Activated CD8-positive, alpha-beta T cell treated with anti-CD3 and anti-CD28 coated beads for 36 hours (primary cell): ENCODE measurements at regions not wholly inside any gene's neighbourhood (a gene's known extent, or its start where the extent isn't known, plus 50 kb on each side); places are given as distances from the start of the nearest gene placed in this dataset.

Experiments used
- ATAC-seq: fragments of 200-7000 bp; cut with Tn5 transposase; one replicate; pipeline ENCODE4 v1.10.0; 2021; ENCODE audit warnings: mild to moderate bottlenecking, moderate library complexity
- CTCF ChIA-PET: fragments of 350-600 bp; sonication (Branson Sonifier 250); formaldehyde crosslinking; loops from one replicate; lab custom pipeline; 2021; ENCODE audit warnings: antibody characterized with exemption; lab: Charles Lee
- POLR2A ChIA-PET: fragments of 350-600 bp; sonication (Branson Sonifier 250); formaldehyde crosslinking; loops from one replicate; lab custom pipeline; 2021; ENCODE audit warnings: antibody characterized with exemption; lab: Charles Lee
- DNase-seq: peaks from one replicate; pipeline ENCODE4 v3.0.0-alpha.2; 2020
- H3K27ac Mint-ChIP-seq: one replicate; pipeline ENCODE4 v1.8.0; 2021; ENCODE audit warnings: mild to moderate bottlenecking, mixed read lengths
- H3K27me3 Mint-ChIP-seq: one replicate; pipeline ENCODE4 v1.8.0; 2021; ENCODE audit warnings: mixed read lengths
- H3K36me3 Mint-ChIP-seq: one replicate; pipeline ENCODE4 v1.8.0; 2021; ENCODE audit warnings: low read depth, mixed read lengths
- H3K4me1 Mint-ChIP-seq: one replicate; pipeline ENCODE4 v1.8.0; 2021; ENCODE audit warnings: low read depth, mixed read lengths
- H3K4me3 Mint-ChIP-seq: one replicate; pipeline ENCODE4 v1.8.0; 2021; ENCODE audit warnings: mild to moderate bottlenecking, moderate library complexity, mixed read lengths
- H3K9me3 Mint-ChIP-seq: one replicate; pipeline ENCODE4 v1.8.0; 2021; ENCODE audit warnings: mixed read lengths
- intact Hi-C: fragments of 100-400 bp; cut with micrococcal nuclease; formaldehyde crosslinking; loops from one replicate; pipeline ENCODE4 v1.10.0; 2022
- TF ChIP-seq, protein P1 (sequence below): fragments of 200-600 bp; IDR thresholded peaks from one replicate; pipeline ENCODE4 v1.8.0; 2022; ENCODE audit warnings: antibody characterized with exemption, mild to moderate bottlenecking

DNA sequence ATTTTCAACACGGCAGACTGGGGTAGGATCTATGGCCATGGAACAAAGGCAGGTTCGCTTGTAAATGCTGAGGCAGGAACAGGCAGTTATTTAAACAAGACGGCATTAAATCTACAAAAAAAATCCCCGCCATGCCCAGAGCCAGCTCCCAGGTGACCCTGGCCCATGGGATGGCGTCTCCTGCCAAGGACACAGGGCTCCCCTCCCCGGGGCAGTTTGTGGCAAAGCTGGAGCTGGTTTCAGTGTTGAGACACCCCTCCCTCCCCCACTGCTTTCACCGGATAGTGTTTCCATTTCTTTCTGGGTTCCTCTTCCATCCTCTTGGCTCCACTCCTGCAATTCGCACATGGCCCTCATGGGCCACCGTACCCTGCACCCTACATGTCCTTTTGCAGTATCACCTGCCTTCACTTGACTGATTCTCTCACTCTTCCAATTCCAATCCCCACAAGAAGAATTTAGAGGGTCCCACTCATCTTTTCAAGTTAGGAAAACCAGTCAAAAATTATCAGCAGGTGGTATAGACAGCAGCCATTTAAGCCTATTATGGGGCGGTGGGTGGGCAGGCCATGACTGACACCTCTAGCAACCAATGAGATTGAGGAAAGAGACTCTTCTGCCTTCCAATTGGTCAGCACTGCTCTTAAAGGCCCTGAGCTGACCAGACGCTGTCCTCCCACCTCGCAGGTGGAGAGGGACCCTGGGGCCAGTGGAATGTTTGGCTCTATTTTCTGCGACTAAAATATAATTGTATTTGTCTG, 52.0 kb downstream of the OLIG1 start:
- intact Hi-C loops: loop anchor here (10.0 kb wide), 3 partner anchors 97 to 287 kb away; partner anchors contain the start of gene OLIG2
- no peak for ATAC-seq
- no peak for DNase-seq
- no peak overlapping the region for H3K4me3 Mint-ChIP-seq
- no peaks in the 10 kb centered on the region for H3K36me3 Mint-ChIP-seq
- peaks cover 3% of the 10 kb centered on the region for H3K4me1 Mint-ChIP-seq
- CTCF ChIA-PET: interaction anchor here (1.5 kb wide), 2 partner anchors 75 to 127 kb away, joined by 4 to 5 read pairs; no protein-coding TSS in a partner anchor
- H3K9me3 Mint-ChIP-seq: no peaks in the 10 kb centered on the region
- POLR2A ChIA-PET: no interaction called here
- no peak overlapping the region for H3K27ac Mint-ChIP-seq
- no peaks in the 10 kb centered on the region for H3K27me3 Mint-ChIP-seq
- TF ChIP-seq, protein P1, sequence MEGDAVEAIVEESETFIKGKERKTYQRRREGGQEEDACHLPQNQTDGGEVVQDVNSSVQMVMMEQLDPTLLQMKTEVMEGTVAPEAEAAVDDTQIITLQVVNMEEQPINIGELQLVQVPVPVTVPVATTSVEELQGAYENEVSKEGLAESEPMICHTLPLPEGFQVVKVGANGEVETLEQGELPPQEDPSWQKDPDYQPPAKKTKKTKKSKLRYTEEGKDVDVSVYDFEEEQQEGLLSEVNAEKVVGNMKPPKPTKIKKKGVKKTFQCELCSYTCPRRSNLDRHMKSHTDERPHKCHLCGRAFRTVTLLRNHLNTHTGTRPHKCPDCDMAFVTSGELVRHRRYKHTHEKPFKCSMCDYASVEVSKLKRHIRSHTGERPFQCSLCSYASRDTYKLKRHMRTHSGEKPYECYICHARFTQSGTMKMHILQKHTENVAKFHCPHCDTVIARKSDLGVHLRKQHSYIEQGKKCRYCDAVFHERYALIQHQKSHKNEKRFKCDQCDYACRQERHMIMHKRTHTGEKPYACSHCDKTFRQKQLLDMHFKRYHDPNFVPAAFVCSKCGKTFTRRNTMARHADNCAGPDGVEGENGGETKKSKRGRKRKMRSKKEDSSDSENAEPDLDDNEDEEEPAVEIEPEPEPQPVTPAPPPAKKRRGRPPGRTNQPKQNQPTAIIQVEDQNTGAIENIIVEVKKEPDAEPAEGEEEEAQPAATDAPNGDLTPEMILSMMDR: no peak

DNA sequence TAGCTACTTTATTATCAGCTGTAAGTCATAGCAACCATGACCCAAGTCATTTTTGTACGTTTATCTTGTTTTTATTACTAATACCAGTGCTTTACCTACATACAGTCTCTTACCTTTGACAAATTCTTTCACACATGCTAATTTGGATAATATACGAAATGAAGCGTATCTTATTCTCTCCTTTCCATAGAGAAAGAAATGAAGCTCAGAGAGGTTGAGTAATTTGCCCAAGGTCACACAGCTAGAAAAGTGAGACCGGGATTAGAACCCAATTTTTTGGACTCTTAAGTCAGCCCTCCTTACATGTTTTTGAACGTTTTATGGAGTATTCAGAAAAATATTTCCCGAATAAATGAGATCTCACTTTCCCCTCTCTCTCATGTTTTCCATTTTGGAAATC, 52.6 kb downstream of the OLIG1 start:
- ATAC-seq (no peak), DNase-seq (no peak)
- Mint-ChIP-seq H3K27me3 (peaks cover 2% of the 10 kb centered on the region), H3K4me1 (peaks cover 6% of the 10 kb centered on the region), H3K36me3 (no peaks in the 10 kb centered on the region), H3K4me3 (no peak overlapping the region), H3K9me3 (no peaks in the 10 kb centered on the region), H3K27ac (no peak overlapping the region)
- TF ChIP-seq, protein P1: no peak
- ChIA-PET CTCF (interaction anchor here (0.7 to 1.5 kb wide), 2 partner anchors 75 to 286 kb away, joined by 3 to 5 read pairs; no protein-coding TSS in a partner anchor), POLR2A (no interaction called here)
- intact Hi-C loops: loop anchor here (10.0 kb wide), 3 partner anchors 98 to 288 kb away; partner anchors contain the start of gene OLIG2

DNA sequence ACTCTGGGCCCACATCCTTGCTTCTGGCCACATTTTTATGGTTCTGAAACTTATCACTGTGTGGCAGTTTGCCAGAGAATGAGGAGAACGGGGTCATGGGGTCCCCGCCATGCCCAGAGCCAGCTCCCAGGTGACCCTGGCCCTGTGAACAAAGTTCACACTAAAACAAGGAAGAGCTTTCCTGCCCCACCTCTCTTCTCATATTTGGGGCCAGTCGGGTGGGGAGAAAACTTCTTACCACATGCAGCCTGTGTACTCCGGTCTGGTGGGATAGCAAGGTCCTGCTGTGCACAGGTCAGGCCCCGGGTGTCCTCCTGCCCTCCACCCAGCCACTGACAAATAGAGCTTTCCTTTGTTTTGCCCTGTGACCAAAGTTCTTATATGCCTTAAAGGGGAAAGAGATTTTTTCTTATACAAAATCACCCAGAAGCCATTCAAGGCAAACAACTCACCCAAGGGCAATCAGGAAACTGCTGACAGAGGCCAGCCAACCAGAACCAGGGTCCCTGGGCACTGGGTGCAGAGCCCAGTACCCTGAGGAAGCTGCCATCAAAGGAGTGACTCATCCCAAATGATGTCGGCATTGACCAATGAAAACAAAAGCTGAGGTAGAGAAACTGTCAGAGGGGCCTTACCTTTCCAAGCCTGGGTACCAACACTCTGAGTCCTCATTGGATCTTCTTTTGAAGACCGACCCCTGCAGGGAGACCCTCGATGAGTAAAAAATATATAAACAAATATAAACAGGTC, 53.6 kb downstream of the OLIG1 start:
- DNase-seq: peak; percentile 9
- CTCF ChIA-PET: interaction anchor here (0.7 kb wide), 1 partner anchor 288 kb away, joined by 3 read pairs; no protein-coding TSS in a partner anchor

DNA sequence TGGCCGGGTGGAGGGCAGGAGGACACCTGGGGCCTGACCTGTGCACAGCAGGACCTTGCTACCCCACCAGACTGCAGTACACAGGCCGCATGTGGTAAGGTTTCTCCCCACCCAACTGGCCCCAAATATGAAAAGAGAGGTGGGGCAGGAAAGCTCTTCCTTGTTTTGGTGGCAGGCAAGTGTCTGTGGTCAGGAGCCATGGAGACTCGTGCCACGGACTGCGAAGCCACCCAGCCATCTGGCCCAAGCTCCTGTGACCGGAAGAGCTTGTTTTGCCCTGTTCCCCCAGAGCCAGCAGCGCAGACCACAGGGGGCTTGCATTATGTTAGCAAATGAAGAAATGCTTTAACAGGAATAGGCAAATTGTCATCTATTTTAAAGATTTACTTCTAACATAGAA, 54.9 kb downstream of the OLIG1 start:
- DNase-seq (no peak), ATAC-seq (no peak)
- H3K4me1 Mint-ChIP-seq: peaks cover 4% of the 10 kb centered on the region
- H3K27me3 Mint-ChIP-seq: peaks cover 16% of the 10 kb centered on the region
- intact Hi-C loops: loop anchor here (10.0 kb wide), 3 partner anchors 100 to 290 kb away; partner anchors contain the start of gene OLIG2
- H3K9me3 Mint-ChIP-seq: no peaks in the 10 kb centered on the region
- H3K4me3 Mint-ChIP-seq: no peak overlapping the region
- ChIA-PET CTCF (interaction anchor here (0.6 to 2.0 kb wide), 5 partner anchors 29 to 184 kb away, joined by 3 to 9 read pairs (median 5); no protein-coding TSS in a partner anchor), POLR2A (no interaction called here)
- TF ChIP-seq, protein P1: no peak
- no peak overlapping the region for H3K27ac Mint-ChIP-seq
- H3K36me3 Mint-ChIP-seq: no peaks in the 10 kb centered on the region

More for the DNA sequence above, 53.6 kb downstream of the OLIG1 start:
- Mint-ChIP-seq H3K4me1 (peaks cover 4% of the 10 kb centered on the region), H3K27me3 (peaks cover 8% of the 10 kb centered on the region), H3K36me3 (no peaks in the 10 kb centered on the region), H3K4me3 (no peak overlapping the region), H3K9me3 (no peaks in the 10 kb centered on the region), H3K27ac (no peak overlapping the region)
- intact Hi-C loops: loop anchor here (10.0 kb wide), 3 partner anchors 99 to 289 kb away; partner anchors contain the start of gene OLIG2
- TF ChIP-seq, protein P1: no peak
- peak; percentile 55 for ATAC-seq
- POLR2A ChIA-PET: no interaction called here
